ENCODE measurements at regions not wholly inside any gene's neighbourhood (a gene's known extent, or its start where the extent isn't known, plus 50 kb on each side); places are given as distances from the start of the nearest gene placed in this dataset.

- no peak overlapping the region for H3K23ac ChIP-seq (ENCODE audit: insufficient read length, low read depth, low read length)
- H3K9me3 ChIP-seq (ENCODE audit: control insufficient read depth, low read depth, low read length) = no peaks in the 10 kb centered on the region
- no peak overlapping the region for H3K4ac ChIP-seq (ENCODE audit: low read depth, low read length)
- no peak overlapping the region for H4K5ac ChIP-seq (ENCODE audit: insufficient read length, low read depth, low read length)
- no peak for TF ChIP-seq CTCF (conservative IDR thresholded peaks at IDR 0.05)
- Mint-ChIP-seq H3K4me3 (no peak overlapping the region), H3K4me1 (peaks cover 0 to 3% of the 10 kb centered on the region in 2 experiments; a peak in 1 of 4 replicates), H3K27ac (no peak overlapping the region), H3K27me3 (ENCODE audit: low read depth) (no peaks in the 10 kb centered on the region), H3K36me3 (ENCODE audit: insufficient read depth in 1 of 3, low read depth in 3 of 3) (no peaks in the 10 kb centered on the region), H3K9me3 (0 out of 5 replicates have a peak, but pooled peaks cover 0 to 2% of the 10 kb centered on the region in 2 experiments)
- no peak overlapping the region for H3K9ac ChIP-seq (ENCODE audit: extremely low read depth, insufficient read length, low read length)
- H2BK12ac ChIP-seq (ENCODE audit: insufficient read length, low read depth, low read length) = no peak overlapping the region
- H2BK20ac ChIP-seq (ENCODE audit: low read depth, low read length, poor library complexity, severe bottlenecking) = no peak overlapping the region
- H2AK5ac ChIP-seq (ENCODE audit: insufficient read length, low read length) = no peak overlapping the region
- no peak overlapping the region for H4K8ac ChIP-seq (replicated peaks; ENCODE audit: insufficient read length, low read depth, low read length)
- H3K14ac ChIP-seq (ENCODE audit: insufficient read depth, low read length) = no peak overlapping the region
- no peak overlapping the region for H3K27ac ChIP-seq (ENCODE audit: insufficient read length, low read depth, low read length)
- no peak overlapping the region for H3K56ac ChIP-seq (ENCODE audit: insufficient read length, low read depth, low read length)
- no peaks in the 10 kb centered on the region for H3K79me1 ChIP-seq (ENCODE audit: insufficient read depth, low read depth, low read length, poor library complexity, severe bottlenecking)
- no peaks in the 10 kb centered on the region; the same call in 1 of the 2 replicates for H3K4me1 ChIP-seq (ENCODE audit: insufficient read depth, low read length)
- no peak overlapping the region for H2BK120ac ChIP-seq (ENCODE audit: low read depth, low read length, poor library complexity, severe bottlenecking)
- H3K79me2 ChIP-seq (ENCODE audit: insufficient read depth, low read length) = no peaks in the 10 kb centered on the region
- H3K18ac ChIP-seq (ENCODE audit: insufficient read length, low read depth, low read length) = no peak overlapping the region
- H2BK5ac ChIP-seq (ENCODE audit: insufficient read length, low read length) = no peak overlapping the region
- no peak for DNase-seq
- no peak overlapping the region for H2BK15ac ChIP-seq (ENCODE audit: low read depth, low read length)
- WGBS (ENCODE audit: extremely low coverage, insufficient read length, low lambda C conversion rate) = no CpG with 5 or more reads among the region's 2 CpGs
- no peaks in the 10 kb centered on the region for H3K27me3 ChIP-seq (ENCODE audit: insufficient read depth, low read length)
- H4K91ac ChIP-seq (ENCODE audit: insufficient read length, low read depth, low read length) = no peak overlapping the region
- H3K23me2 ChIP-seq (ENCODE audit: insufficient read length, low read depth, low read length, poor library complexity, severe bottlenecking) = no peaks in the 10 kb centered on the region
- no peaks in the 10 kb centered on the region for H4K20me1 ChIP-seq (ENCODE audit: control insufficient read depth, insufficient read depth, insufficient read length)
- H3K4me2 ChIP-seq (ENCODE audit: insufficient read depth, insufficient read length, low read length) = no peak overlapping the region
- H2AFZ ChIP-seq (ENCODE audit: low read length) = no peak overlapping the region
- H3T11ph ChIP-seq (ENCODE audit: low read length) = no peak overlapping the region
Measured at GRCh38 chr18:73296686-73297085, 428.9 kb upstream of the NETO1 start.

Measured in H9 (cell line).